ENCODE measurements at regions not wholly inside any gene's neighbourhood (a gene's known extent, or its start where the extent isn't known, plus 50 kb on each side); places are given as distances from the start of the nearest gene placed in this dataset.
A peak's percentile ranks its signal among the peaks of the same experiment; 100 is the strongest.
"Not testable (repeated sequence)": the region's sequence is repeated elsewhere in the genome, so short reads cannot be mapped to it uniquely, and the experiment has no call there.

DNA sequence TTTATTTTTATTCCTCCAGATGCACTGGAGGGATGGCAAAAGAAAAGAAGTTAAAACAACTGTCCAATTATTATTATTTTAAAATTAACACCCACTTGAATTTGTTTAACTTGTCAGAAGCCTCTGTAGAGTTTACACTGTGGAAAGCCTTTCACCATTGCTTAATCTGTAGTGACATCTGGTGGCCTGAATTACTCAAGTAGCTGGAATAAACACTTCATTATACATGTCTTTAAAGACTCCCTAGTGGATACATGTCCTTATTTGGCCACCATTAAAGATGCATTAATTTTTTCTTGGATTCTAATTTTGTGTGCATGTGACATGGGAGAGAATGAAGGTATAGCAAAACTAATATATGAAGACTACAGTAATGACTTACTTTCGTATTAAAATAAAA is 1496.5 kb downstream of the FAM181B start (continued):
- TF ChIP-seq CEBPB (IDR thresholded peaks at IDR 0.05; ENCODE audit: low read depth, low read length) = 0 out of 2 replicates have a peak, but pooled peaks have one; percentile 5

DNA sequence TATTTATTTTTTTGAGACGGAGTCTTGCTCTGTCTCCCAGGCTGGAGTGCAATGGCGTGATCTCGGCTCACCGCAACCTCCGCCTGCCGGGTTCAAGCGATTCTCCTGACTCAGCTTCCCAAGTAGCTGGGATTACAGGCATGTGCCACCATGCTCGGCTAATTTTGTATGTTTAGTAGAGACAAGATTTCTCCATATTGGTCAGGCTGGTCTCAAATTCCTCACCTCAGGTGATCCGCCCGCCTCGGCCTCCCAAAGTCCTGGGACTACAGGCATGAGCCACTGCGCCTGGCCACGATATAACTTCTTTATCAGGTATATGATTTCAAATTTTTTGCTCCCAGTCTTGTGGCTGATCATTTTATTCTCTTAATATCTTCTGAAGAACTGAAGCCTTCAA is 1506.3 kb downstream of the FAM181B start:
- H3K23me2 ChIP-seq (ENCODE audit: low read depth, low read length); H2AK5ac ChIP-seq (ENCODE audit: low read depth, low read length); FAIRE-seq; H3K36me3 ChIP-seq (ENCODE audit: control insufficient read depth in 2 of 4, insufficient read depth in 4 of 4, low read length in 3 of 4); H2BK15ac ChIP-seq (ENCODE audit: low read length); H3K4me2 ChIP-seq (ENCODE audit: insufficient read depth in 1 of 2, low read depth in 2 of 2, low read length in 2 of 2); H3K79me2 ChIP-seq (ENCODE audit: control insufficient read depth in 1 of 2, insufficient read depth in 2 of 2, low read length in 2 of 2); H3K56ac ChIP-seq (replicated peaks; ENCODE audit: insufficient read length, low read depth, low read length); H2BK20ac ChIP-seq (ENCODE audit: low read length); H3K4me1 ChIP-seq (replicated peaks in 1 of 4; ENCODE audit: control insufficient read depth in 3 of 4, insufficient read depth in 4 of 4, low read length in 3 of 4); H3K27ac ChIP-seq (ENCODE audit: low read depth, low read length); H3K18ac ChIP-seq (ENCODE audit: extremely low read depth, low read length); H4K8ac ChIP-seq (ENCODE audit: extremely low read depth, insufficient read depth, low read length); POLR2A ChIA-PET (ENCODE audit: partially characterized antibody); H4K91ac ChIP-seq (replicated peaks; ENCODE audit: insufficient read length, low read length); CTCF ChIA-PET (ENCODE audit: partially characterized antibody); DNase-seq (ENCODE audit: low read depth in 1 of 2, low spot score in 2 of 2); H3K79me1 ChIP-seq (ENCODE audit: low read depth, low read length); H3K14ac ChIP-seq (ENCODE audit: insufficient read length); H4K5ac ChIP-seq (ENCODE audit: insufficient read length, low read depth, low read length); H3K27me3 ChIP-seq (replicated peaks in 1 of 4; ENCODE audit: control insufficient read depth in 3 of 4, extremely low read depth in 1 of 4, insufficient read depth in 3 of 4, low read length in 3 of 4); H2AFZ ChIP-seq (ENCODE audit: low read length); H3K4ac ChIP-seq (replicated peaks; ENCODE audit: insufficient read length, low read depth, low read length); H3K9me3 ChIP-seq (ENCODE audit: insufficient read depth in 2 of 2, low read depth in 1 of 2, low read length in 1 of 2); H3K4me3 ChIP-seq (ENCODE audit: extremely low read depth in 1 of 4, insufficient read depth in 2 of 4, low read depth in 3 of 4, low read length in 4 of 4); H3K23ac ChIP-seq (ENCODE audit: insufficient read length); H2BK120ac ChIP-seq (replicated peaks; ENCODE audit: low read depth, low read length); H2BK12ac ChIP-seq (ENCODE audit: low read depth, low read length); H4K20me1 ChIP-seq (replicated peaks in 1 of 2; ENCODE audit: control insufficient read depth in 1 of 2, insufficient read depth in 2 of 2, low read length in 2 of 2); H3K9ac ChIP-seq (replicated peaks in 1 of 4; ENCODE audit: extremely low read depth in 1 of 4, low read depth in 3 of 4, low read length in 3 of 4); H2BK5ac ChIP-seq (ENCODE audit: low read depth, low read length): not testable (repeated sequence)
- WGBS, 2 experiments (ENCODE audit: extremely low coverage in 1 of 2, insufficient coverage in 1 of 2, insufficient read length in 1 of 2, insufficient replicate concordance in 2 of 2, low coverage in 1 of 2, low lambda C conversion rate in 2 of 2, missing lambda C conversion rate in 1 of 2) = 96% methylated on average over 13 of the region's 13 CpGs; no CpG with 5 or more reads in 1 of the 2 experiments

Measured in H1 (cell line).